ENCODE measurements at regions not wholly inside any gene's neighbourhood (a gene's known extent, or its start where the extent isn't known, plus 50 kb on each side); places are given as distances from the start of the nearest gene placed in this dataset.

GRCh38 chr13:111511805-111512504, 191.5 kb downstream of the TEX29 start:
- Mint-ChIP-seq H3K4me1 (peaks cover 5% of the 10 kb centered on the region; the same call in 1 of the 3 replicates), H3K4me3 (no peak overlapping the region), H3K9me3 (no peaks in the 10 kb centered on the region; the same call in 2 of the 3 replicates)

GRCh38 chr13:111512707-111513106, 192.3 kb downstream of the TEX29 start:
- H3K36me3 Mint-ChIP-seq (ENCODE audit: low read depth) = no peaks in the 10 kb centered on the region
- Histone ChIP-seq H3K79me2 (replicated peaks; ENCODE audit: insufficient read depth) (no peaks in the 10 kb centered on the region), H3K4me1 (ENCODE audit: insufficient read depth) (peaks cover 5% of the 10 kb centered on the region; the same call in 1 of the 2 replicates), H3K4me3 (no peak overlapping the region), H3K27me3 (ENCODE audit: insufficient read depth) (no peaks in the 10 kb centered on the region), H3F3A (replicated peaks; ENCODE audit: low read depth) (no peaks in the 10 kb centered on the region; the same call in 1 of the 2 replicates), H2AFZ (no peak overlapping the region), H3K27ac (ENCODE audit: low read depth) (no peak overlapping the region), H3K9me2 (ENCODE audit: insufficient read depth) (peaks cover 7% of the 10 kb centered on the region; the same call in 1 of the 2 replicates), H3K36me3 (ENCODE audit: insufficient read depth) (no peaks in the 10 kb centered on the region), H3K4me2 (no peak overlapping the region), H4K20me1 (replicated peaks; ENCODE audit: insufficient read depth) (no peaks in the 10 kb centered on the region)
- ATAC-seq (no peak), DNase-seq (ENCODE audit: low spot score) (no peak)
- H3K27ac Mint-ChIP-seq = no peak overlapping the region
- H3K4me3 Mint-ChIP-seq = no peak overlapping the region
- no peaks in the 10 kb centered on the region; the same call in 2 of the 3 replicates for H3K9me3 Mint-ChIP-seq
- H3K27me3 Mint-ChIP-seq (ENCODE audit: insufficient read depth, low read depth, poor library complexity) = peaks cover 5% of the 10 kb centered on the region
- peaks cover 5% of the 10 kb centered on the region; the same call in 1 of the 3 replicates for H3K4me1 Mint-ChIP-seq
- TF ChIP-seq CTCF (conservative IDR thresholded peaks at IDR 0.05; ENCODE audit: low read depth in 2 of 2) = no peak
- no peak for TF ChIP-seq POLR2AphosphoS5 (IDR thresholded peaks at IDR 0.05; ENCODE audit: low read depth)
- no peak for TF ChIP-seq ETS1 (IDR thresholded peaks at IDR 0.05)
- no peak for TF ChIP-seq ZNF114 (CRISPR knock-in tag; IDR thresholded peaks at IDR 0.05)
- no peak for TF ChIP-seq ZNF331 (CRISPR knock-in tag; IDR thresholded peaks at IDR 0.05; ENCODE audit: low read depth)

More at GRCh38 chr13:111511805-111512504, 191.5 kb downstream of the TEX29 start:
- Histone ChIP-seq H2AFZ (no peak overlapping the region), H3K36me3 (ENCODE audit: insufficient read depth) (no peaks in the 10 kb centered on the region), H3K4me2 (no peak overlapping the region), H3K79me2 (replicated peaks; ENCODE audit: insufficient read depth) (no peaks in the 10 kb centered on the region), H4K20me1 (replicated peaks; ENCODE audit: insufficient read depth) (no peaks in the 10 kb centered on the region), H3K4me1 (ENCODE audit: insufficient read depth) (peaks cover 5% of the 10 kb centered on the region; the same call in 1 of the 2 replicates), H3K9me2 (ENCODE audit: insufficient read depth) (peaks cover 7% of the 10 kb centered on the region; the same call in 1 of the 2 replicates), H3F3A (replicated peaks; ENCODE audit: low read depth) (no peaks in the 10 kb centered on the region; the same call in 1 of the 2 replicates), H3K4me3 (no peak overlapping the region), H3K27me3 (ENCODE audit: insufficient read depth) (no peaks in the 10 kb centered on the region), H3K27ac (ENCODE audit: low read depth) (no peak overlapping the region)
- Mint-ChIP-seq H3K36me3 (ENCODE audit: low read depth) (no peaks in the 10 kb centered on the region), H3K27ac (no peak overlapping the region), H3K27me3 (ENCODE audit: insufficient read depth, low read depth, poor library complexity) (peaks cover 5% of the 10 kb centered on the region)
- no peak for ATAC-seq
- no peak for TF ChIP-seq EZH2phosphoT487 (IDR thresholded peaks at IDR 0.05; ENCODE audit: unreplicated experiment)
- TF ChIP-seq ZNF331 (CRISPR knock-in tag; IDR thresholded peaks at IDR 0.05; ENCODE audit: low read depth) = no peak
- no peak for TF ChIP-seq CTCF (conservative IDR thresholded peaks at IDR 0.05; ENCODE audit: low read depth in 2 of 2)
- no peak for TF ChIP-seq STAT1 (IDR thresholded peaks at IDR 0.05; ENCODE audit: unreplicated experiment)
- no peak for TF ChIP-seq CREB1 (CRISPR knock-in tag; IDR thresholded peaks at IDR 0.05; ENCODE audit: low read depth)
- TF ChIP-seq JUNB (IDR thresholded peaks at IDR 0.05; ENCODE audit: unreplicated experiment) = no peak
- no peak for TF ChIP-seq ZNF114 (CRISPR knock-in tag; IDR thresholded peaks at IDR 0.05)
- no peak for DNase-seq (ENCODE audit: low spot score)

All from GM23338 (cell line).